ENCODE measurements at regions not wholly inside any gene's neighbourhood (a gene's known extent, or its start where the extent isn't known, plus 50 kb on each side); places are given as distances from the start of the nearest gene placed in this dataset.

DNA sequence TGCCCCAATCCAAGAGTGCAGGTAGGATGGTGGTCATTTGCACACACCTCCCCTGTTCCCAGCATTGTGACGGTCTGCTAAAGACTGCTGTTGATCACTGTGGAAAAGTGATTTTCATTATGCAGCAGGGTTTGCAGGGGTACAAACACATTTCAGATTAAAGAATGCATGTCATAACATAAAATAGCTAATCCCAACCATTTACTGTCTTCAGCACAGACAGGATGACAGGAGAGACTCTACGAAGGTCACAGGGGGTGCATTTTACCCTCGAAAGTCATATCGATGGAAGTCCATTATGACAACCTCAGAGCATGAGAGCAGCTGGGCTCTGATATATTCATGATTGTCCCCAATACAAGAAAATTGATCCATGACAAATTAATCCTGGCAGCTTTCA, 302.6 kb downstream of the AJAP1 start:
- H3K36me3 ChIP-seq (replicated peaks in 1 of 2; ENCODE audit: insufficient read depth in 1 of 2, low read depth in 2 of 2), result no peaks in the 10 kb centered on the region
- peaks cover 0 to 7% (median 0%) of the 10 kb centered on the region in 3 donors for H3K9me3 ChIP-seq
- 80 to 94% methylated on average over 4 of the region's 4 CpGs for WGBS, 2 donors
- no peak overlapping the region for H3K27ac ChIP-seq
- DNase-seq (no peak), ATAC-seq (no peak)
- TF ChIP-seq, protein P1, sequence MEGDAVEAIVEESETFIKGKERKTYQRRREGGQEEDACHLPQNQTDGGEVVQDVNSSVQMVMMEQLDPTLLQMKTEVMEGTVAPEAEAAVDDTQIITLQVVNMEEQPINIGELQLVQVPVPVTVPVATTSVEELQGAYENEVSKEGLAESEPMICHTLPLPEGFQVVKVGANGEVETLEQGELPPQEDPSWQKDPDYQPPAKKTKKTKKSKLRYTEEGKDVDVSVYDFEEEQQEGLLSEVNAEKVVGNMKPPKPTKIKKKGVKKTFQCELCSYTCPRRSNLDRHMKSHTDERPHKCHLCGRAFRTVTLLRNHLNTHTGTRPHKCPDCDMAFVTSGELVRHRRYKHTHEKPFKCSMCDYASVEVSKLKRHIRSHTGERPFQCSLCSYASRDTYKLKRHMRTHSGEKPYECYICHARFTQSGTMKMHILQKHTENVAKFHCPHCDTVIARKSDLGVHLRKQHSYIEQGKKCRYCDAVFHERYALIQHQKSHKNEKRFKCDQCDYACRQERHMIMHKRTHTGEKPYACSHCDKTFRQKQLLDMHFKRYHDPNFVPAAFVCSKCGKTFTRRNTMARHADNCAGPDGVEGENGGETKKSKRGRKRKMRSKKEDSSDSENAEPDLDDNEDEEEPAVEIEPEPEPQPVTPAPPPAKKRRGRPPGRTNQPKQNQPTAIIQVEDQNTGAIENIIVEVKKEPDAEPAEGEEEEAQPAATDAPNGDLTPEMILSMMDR (IDR thresholded peaks at IDR 0.05), result no peak
- no peak for TF ChIP-seq POLR2A (IDR thresholded peaks at IDR 0.05)
- H3K4me3 ChIP-seq, result no peak overlapping the region
- H3K27me3 ChIP-seq, result no peaks in the 10 kb centered on the region
- intact Hi-C loops (cut with DNase I), result no loop called here
- no peaks in the 10 kb centered on the region for H3K4me1 ChIP-seq

DNA sequence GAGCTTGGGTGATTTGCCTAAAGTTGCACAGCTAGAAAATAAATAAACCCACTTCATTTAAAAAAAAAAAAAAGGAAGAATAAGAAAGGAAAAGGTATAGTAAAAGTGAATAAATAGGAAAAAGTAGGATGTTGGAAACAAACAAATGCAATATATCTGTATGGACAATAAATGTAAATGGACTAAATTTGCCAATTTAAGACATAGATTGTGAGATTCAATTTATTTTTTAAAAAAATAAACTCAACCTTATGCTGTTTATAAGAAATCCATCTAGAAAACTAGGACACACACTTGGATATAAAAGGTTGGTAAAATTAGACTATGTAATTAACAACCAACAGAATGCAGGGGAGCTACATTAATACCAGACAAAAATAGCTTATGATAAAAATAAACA, 300.0 kb downstream of the AJAP1 start:
- intact Hi-C loops (cut with DNase I), result no loop called here

DNA sequence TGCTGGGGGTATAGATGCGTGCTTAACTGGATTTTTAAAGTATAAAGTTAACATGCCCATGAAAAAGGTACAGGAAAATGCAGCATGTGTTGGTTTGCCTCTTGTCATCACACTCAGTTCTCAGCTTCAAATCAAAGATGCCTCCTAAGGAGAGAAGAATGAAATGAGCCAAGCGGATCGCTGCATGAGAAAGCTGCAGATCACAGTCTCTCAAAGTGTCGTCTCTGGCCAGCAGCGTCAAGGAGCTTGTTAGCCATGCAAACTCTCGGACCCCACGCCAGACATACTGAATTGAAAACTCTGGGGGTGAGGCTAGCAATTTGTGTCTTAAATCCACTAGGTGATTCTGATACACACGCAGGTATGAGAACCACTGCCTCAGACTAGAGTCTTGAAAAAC, 297.2 kb downstream of the AJAP1 start:
- no peaks in the 10 kb centered on the region for H3K27me3 ChIP-seq
- no peak overlapping the region for H3K4me3 ChIP-seq
- WGBS, 2 donors, result 82 to 83% methylated on average over 8 of the region's 8 CpGs
- DNase-seq (no peak), ATAC-seq (no peak)
- TF ChIP-seq POLR2A (IDR thresholded peaks at IDR 0.05), result no peak
- TF ChIP-seq, protein P1 (IDR thresholded peaks at IDR 0.05), result no peak
- intact Hi-C loops (cut with DNase I), result no loop called here
- no peaks in the 10 kb centered on the region for H3K36me3 ChIP-seq (replicated peaks in 1 of 2; ENCODE audit: insufficient read depth in 1 of 2, low read depth in 2 of 2)
- no peak overlapping the region for H3K27ac ChIP-seq
- no peaks in the 10 kb centered on the region for H3K4me1 ChIP-seq
- H3K9me3 ChIP-seq, result peaks cover 0 to 7% (median 0%) of the 10 kb centered on the region in 3 donors

More for the DNA sequence above, 300.0 kb downstream of the AJAP1 start:
- Histone ChIP-seq H3K4me3 (no peak overlapping the region), H3K4me1 (no peaks in the 10 kb centered on the region), H3K27ac (no peak overlapping the region), H3K36me3 (replicated peaks in 1 of 2; ENCODE audit: insufficient read depth in 1 of 2, low read depth in 2 of 2) (no peaks in the 10 kb centered on the region), H3K27me3 (no peaks in the 10 kb centered on the region), H3K9me3 (peaks cover 0 to 7% (median 0%) of the 10 kb centered on the region in 3 donors)
- no peak for DNase-seq
- TF ChIP-seq, protein P1 (IDR thresholded peaks at IDR 0.05), result no peak
- no peak for TF ChIP-seq POLR2A (IDR thresholded peaks at IDR 0.05)
- no peak for ATAC-seq

DNA sequence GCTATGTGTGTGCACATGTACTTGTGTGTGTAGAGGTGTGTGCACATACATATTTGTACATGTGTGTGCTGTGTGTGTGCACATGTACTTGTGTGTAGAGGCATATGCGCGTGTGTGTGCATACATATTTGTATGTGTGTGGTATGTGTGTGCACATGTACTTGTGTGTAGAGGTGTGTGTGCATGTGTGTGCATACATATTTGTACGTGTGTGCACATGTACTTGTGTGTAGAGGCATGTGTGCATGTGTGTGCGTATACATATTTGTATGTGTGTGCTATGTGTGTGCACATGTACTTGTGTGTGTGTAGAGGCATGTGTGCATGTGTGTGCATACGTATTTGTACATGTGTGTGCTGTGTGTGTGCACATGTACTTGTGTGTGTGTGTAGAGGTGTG, 291.9 kb downstream of the AJAP1 start:
- intact Hi-C loops (cut with DNase I), result no loop called here
- no peaks in the 10 kb centered on the region for H3K9me3 ChIP-seq
- no peak overlapping the region for H3K4me3 ChIP-seq
- H3K36me3 ChIP-seq (replicated peaks in 1 of 2; ENCODE audit: insufficient read depth in 1 of 2, low read depth in 2 of 2), result no peaks in the 10 kb centered on the region
- no peak for TF ChIP-seq POLR2A (IDR thresholded peaks at IDR 0.05)
- TF ChIP-seq, protein P1 (IDR thresholded peaks at IDR 0.05), result no peak
- no peak overlapping the region for H3K27ac ChIP-seq
- no peaks in the 10 kb centered on the region for H3K27me3 ChIP-seq
- ATAC-seq, result no peak
- WGBS, 2 donors, result 77 to 96% methylated on average over 5 of the region's 5 CpGs
- H3K4me1 ChIP-seq, result no peaks in the 10 kb centered on the region
- DNase-seq, result no peak

DNA sequence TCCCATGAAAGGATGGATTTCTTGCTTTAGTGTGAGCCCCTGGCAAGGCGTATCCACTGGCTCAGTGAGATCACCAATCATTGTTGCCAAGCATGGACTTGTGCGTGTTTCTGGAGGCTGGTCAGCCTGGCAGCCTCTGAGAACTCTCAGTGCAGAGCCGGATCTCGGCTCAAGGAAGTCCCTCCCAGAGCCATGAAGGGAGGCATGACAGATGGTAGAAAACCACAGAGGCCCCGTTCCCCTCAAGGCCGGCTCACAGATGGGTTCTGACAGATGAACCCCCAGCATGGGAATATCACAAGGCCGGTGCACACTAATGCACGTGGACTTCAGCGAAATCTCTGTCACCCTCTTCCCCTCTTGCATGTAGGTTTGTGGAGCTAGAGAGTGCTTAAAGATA, 290.5 kb downstream of the AJAP1 start:
- H3K4me1 ChIP-seq, result no peaks in the 10 kb centered on the region
- ATAC-seq (no peak), DNase-seq (no peak)
- no peaks in the 10 kb centered on the region for H3K36me3 ChIP-seq (replicated peaks in 1 of 2; ENCODE audit: insufficient read depth in 1 of 2, low read depth in 2 of 2)
- TF ChIP-seq, protein P1 (IDR thresholded peaks at IDR 0.05), result no peak
- TF ChIP-seq POLR2A (IDR thresholded peaks at IDR 0.05), result no peak
- intact Hi-C loops (cut with DNase I), result no loop called here
- H3K27ac ChIP-seq, result no peak overlapping the region
- no peak overlapping the region for H3K4me3 ChIP-seq
- H3K9me3 ChIP-seq, result no peaks in the 10 kb centered on the region
- H3K27me3 ChIP-seq, result no peaks in the 10 kb centered on the region
- 86 to 88% methylated on average over 9 of the region's 9 CpGs for WGBS, 2 donors

All from body of pancreas (tissue), 4 donors.